22Rv1 (cell line): ENCODE measurements at regions not wholly inside any gene's neighbourhood (a gene's known extent, or its start where the extent isn't known, plus 50 kb on each side); places are given as distances from the start of the nearest gene placed in this dataset.

ENCODE experiments used
- CTCF ChIP-seq: fragments of 450-650 bp; IDR thresholded peaks from 2 replicates; pipeline ENCODE4 v1.5.1; 2017; ENCODE audit warnings: mild to moderate bottlenecking
- ZFX ChIP-seq: fragments of 450-650 bp; IDR thresholded peaks from 2 replicates; pipeline ENCODE4 v1.6.1; 2017; ENCODE audit warnings: antibody characterized with exemption, borderline replicate concordance

- no peak for TF ChIP-seq CTCF
- no peak for TF ChIP-seq ZFX
Observed at GRCh38 chr2:121150126-121150525, 134.9 kb downstream of the TFCP2L1 start.
